Activated CD4-positive, alpha-beta memory T cell treated with anti-CD3 and anti-CD28 coated beads, Interleukin-2, amount 10 ng/mL, durations not matched to agents 7 days and 5 days (primary cell): ENCODE measurements at regions not wholly inside any gene's neighbourhood (a gene's known extent, or its start where the extent isn't known, plus 50 kb on each side); places are given as distances from the start of the nearest gene placed in this dataset.
"Not testable (repeated sequence)": the region's sequence is repeated elsewhere in the genome, so short reads cannot be mapped to it uniquely, and the experiment has no call there.

Experiments
- CTCF ChIA-PET: fragments of 350-600 bp; sonication (Branson Sonifier 250); formaldehyde crosslinking; loops from one replicate; lab custom pipeline; 2021; ENCODE audit warnings: antibody characterized with exemption, inconsistent platforms; lab: Charles Lee
- POLR2A ChIA-PET: fragments of 350-600 bp; sonication (Branson Sonifier 250); formaldehyde crosslinking; loops from one replicate; lab custom pipeline; 2021; ENCODE audit warnings: antibody characterized with exemption; lab: Charles Lee
- DNase-seq: peaks from one replicate; pipeline ENCODE4 v3.0.0-alpha.2; 2020
- H3K27ac Mint-ChIP-seq: one replicate; pipeline ENCODE4 v1.8.0; 2021; ENCODE audit warnings: mild to moderate bottlenecking, mixed read lengths
- H3K27me3 Mint-ChIP-seq: one replicate; pipeline ENCODE4 v1.8.0; 2021; ENCODE audit warnings: mixed read lengths
- H3K36me3 Mint-ChIP-seq: one replicate; pipeline ENCODE4 v1.8.0; 2021; ENCODE audit warnings: low read depth, mixed read lengths
- H3K4me1 Mint-ChIP-seq: one replicate; pipeline ENCODE4 v1.8.0; 2021; ENCODE audit warnings: mixed read lengths
- H3K4me3 Mint-ChIP-seq: one replicate; pipeline ENCODE4 v1.8.0; 2021; ENCODE audit warnings: mild to moderate bottlenecking, mixed read lengths
- H3K9me3 Mint-ChIP-seq: one replicate; pipeline ENCODE4 v1.8.0; 2021; ENCODE audit warnings: mixed read lengths

DNA sequence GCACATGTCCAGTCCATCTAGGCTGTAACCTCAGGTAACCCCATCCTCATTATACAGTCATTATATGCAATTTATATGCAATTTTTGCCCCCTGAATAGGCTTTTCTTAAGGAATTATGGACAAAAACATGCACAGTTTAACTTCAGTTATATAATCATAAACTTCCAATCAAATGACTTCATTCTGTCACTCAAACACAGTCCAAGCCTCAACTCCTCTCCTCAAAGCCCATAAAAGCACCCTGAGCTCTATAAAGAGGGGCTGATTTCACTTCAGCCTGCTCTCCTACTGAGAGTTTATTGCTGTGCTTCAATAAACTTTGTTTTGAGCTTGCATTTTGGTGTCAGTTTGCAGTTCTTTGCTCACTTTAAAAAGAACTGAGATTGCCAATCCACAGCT is 1805.5 kb downstream of the BRINP3 start:
- ChIA-PET CTCF (no interaction called here), POLR2A (no interaction called here)
- Mint-ChIP-seq H3K27ac (no peak overlapping the region), H3K27me3 (no peaks in the 10 kb centered on the region), H3K4me1 (no peaks in the 10 kb centered on the region), H3K9me3 (peaks cover 8% of the 10 kb centered on the region), H3K36me3 (no peaks in the 10 kb centered on the region), H3K4me3 (no peak overlapping the region)
- no peak for DNase-seq

- H3K27me3 Mint-ChIP-seq: no peaks in the 10 kb centered on the region
- no peaks in the 10 kb centered on the region for H3K36me3 Mint-ChIP-seq
- ChIA-PET CTCF (no interaction called here), POLR2A (no interaction called here)
- no peaks in the 10 kb centered on the region for H3K4me1 Mint-ChIP-seq
- no peak overlapping the region for H3K27ac Mint-ChIP-seq
- peaks cover 16% of the 10 kb centered on the region for H3K9me3 Mint-ChIP-seq
- no peak for DNase-seq
- no peak overlapping the region for H3K4me3 Mint-ChIP-seq
Observed at GRCh38 chr1:188689542-188689941, 1788.1 kb downstream of the BRINP3 start.

DNA sequence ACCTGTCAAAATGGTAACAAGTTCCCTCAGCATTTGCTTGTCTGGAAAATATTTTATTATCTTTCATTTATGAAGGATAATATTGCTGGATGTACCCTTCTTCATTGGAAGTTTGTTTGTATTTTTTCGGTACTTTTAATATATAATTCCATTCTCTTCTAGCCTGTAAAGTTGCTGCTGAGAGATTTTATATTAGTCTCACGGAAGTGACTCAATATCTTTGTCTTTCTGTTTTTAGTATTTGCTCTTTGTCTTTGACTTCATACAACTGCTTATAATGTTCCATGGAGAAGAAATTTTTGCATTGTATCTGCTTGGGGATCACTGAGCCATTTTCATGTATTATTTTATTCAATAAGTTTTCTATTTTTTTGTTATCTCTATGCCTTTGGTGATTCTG is 1777.5 kb downstream of the BRINP3 start:
- Mint-ChIP-seq H3K27me3 (no peaks in the 10 kb centered on the region), H3K27ac (no peak overlapping the region), H3K9me3 (peaks cover 12% of the 10 kb centered on the region), H3K36me3 (no peaks in the 10 kb centered on the region), H3K4me3 (no peak overlapping the region), H3K4me1 (no peaks in the 10 kb centered on the region)
- CTCF ChIA-PET: no interaction called here
- no peak for DNase-seq
- POLR2A ChIA-PET: no interaction called here

- Mint-ChIP-seq H3K9me3 (no peaks in the 10 kb centered on the region), H3K4me3 (no peak overlapping the region), H3K4me1 (no peaks in the 10 kb centered on the region), H3K27me3 (no peaks in the 10 kb centered on the region), H3K36me3 (no peaks in the 10 kb centered on the region), H3K27ac (no peak overlapping the region)
- ChIA-PET CTCF (no interaction called here), POLR2A (no interaction called here)
- no peak for DNase-seq
Observed at GRCh38 chr1:188706742-188707141, 1770.9 kb downstream of the BRINP3 start.

DNA sequence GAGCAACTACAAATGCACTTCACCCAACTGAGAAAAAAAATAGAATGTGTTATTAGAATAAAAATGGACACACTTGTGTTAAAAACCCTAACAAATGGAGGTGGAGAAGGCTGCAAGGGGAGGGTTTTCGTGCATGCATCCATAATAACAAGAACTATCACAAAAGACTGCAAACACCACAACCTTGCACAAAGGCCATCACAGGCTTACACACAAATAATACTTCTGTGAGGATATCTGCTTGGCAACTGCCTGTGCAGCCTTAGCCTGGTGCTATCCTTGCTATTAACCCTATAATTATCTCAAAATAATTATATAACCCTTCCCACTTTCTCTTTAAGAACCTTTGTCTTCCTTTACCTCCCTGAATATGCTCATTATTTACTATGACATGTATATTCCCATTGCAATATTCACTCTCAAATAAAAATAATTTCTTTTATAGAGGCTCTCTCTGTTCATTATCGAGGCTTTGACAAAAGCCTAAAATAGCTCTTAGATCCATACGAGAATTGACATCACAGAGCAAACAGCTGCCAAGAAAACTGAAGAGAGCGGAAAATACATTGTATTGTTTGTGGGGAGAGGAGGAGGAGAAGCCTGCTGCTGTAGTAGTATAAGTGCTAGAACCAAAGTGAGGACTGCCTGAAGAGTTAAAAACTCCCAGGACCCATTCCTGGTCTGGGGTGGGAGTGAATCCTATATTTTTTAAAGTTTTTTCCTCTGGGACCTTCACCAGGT is 1768.7 kb downstream of the BRINP3 start:
- Mint-ChIP-seq H3K4me1 (no peaks in the 10 kb centered on the region), H3K27me3 (no peaks in the 10 kb centered on the region), H3K9me3 (no peaks in the 10 kb centered on the region), H3K36me3 (no peaks in the 10 kb centered on the region), H3K4me3 (no peak overlapping the region), H3K27ac (no peak overlapping the region)
- ChIA-PET POLR2A (no interaction called here), CTCF (no interaction called here)
- DNase-seq: no peak

GRCh38 chr1:188715566-188715965 is 1762.1 kb downstream of the BRINP3 start:
- ChIA-PET CTCF (no interaction called here), POLR2A (no interaction called here)
- H3K9me3 Mint-ChIP-seq: peaks cover 3% of the 10 kb centered on the region
- no peaks in the 10 kb centered on the region for H3K36me3 Mint-ChIP-seq
- no peak overlapping the region for H3K4me3 Mint-ChIP-seq
- no peak for DNase-seq
- no peaks in the 10 kb centered on the region for H3K27me3 Mint-ChIP-seq
- H3K27ac Mint-ChIP-seq: no peak overlapping the region
- no peaks in the 10 kb centered on the region for H3K4me1 Mint-ChIP-seq

- POLR2A ChIA-PET: no interaction called here
- no peak for DNase-seq
- Mint-ChIP-seq H3K9me3 (peaks cover 3% of the 10 kb centered on the region), H3K27ac (no peak overlapping the region), H3K27me3 (no peaks in the 10 kb centered on the region), H3K4me1 (no peaks in the 10 kb centered on the region), H3K36me3 (no peaks in the 10 kb centered on the region), H3K4me3 (no peak overlapping the region)
- CTCF ChIA-PET: no interaction called here
Observed at GRCh38 chr1:188719735-188720134, 1757.9 kb downstream of the BRINP3 start.

DNA sequence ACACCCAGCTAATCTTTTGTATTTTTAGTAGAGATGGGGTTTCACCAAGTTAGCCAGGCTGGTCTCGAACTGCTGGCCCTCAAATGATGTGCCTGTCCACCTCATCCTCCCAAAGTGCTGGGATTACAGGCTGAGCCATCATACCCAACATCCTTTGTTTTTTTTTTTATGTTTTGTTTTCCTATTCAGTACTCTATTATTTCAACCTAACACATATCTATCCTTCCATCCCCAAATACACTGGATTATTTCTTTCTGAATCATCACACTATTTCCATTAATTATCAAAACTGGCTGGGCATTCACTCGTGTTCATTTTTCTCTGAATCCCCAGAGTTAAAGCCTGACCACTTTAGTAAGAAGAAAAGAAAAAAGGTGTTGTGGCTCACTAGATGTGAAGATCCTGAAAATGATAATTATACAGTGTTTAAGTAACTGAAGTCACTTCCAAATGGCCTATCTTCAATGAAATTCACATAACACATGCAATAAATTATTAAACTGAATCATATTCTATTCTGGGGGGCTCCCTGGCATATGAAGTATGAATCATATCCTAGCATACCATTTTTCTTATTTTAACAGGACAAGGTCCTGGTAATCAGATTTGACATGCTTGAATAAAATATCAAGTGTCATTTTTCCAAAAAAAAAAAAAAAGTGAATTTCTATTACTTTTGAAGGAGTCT is 1754.2 kb downstream of the BRINP3 start:
- ChIA-PET CTCF (no interaction called here), POLR2A (no interaction called here)
- DNase-seq: no peak
- no peak overlapping the region for H3K4me3 Mint-ChIP-seq
- H3K4me1 Mint-ChIP-seq: no peaks in the 10 kb centered on the region
- no peaks in the 10 kb centered on the region for H3K27me3 Mint-ChIP-seq
- no peaks in the 10 kb centered on the region for H3K9me3 Mint-ChIP-seq
- no peak overlapping the region for H3K27ac Mint-ChIP-seq
- no peaks in the 10 kb centered on the region for H3K36me3 Mint-ChIP-seq

DNA sequence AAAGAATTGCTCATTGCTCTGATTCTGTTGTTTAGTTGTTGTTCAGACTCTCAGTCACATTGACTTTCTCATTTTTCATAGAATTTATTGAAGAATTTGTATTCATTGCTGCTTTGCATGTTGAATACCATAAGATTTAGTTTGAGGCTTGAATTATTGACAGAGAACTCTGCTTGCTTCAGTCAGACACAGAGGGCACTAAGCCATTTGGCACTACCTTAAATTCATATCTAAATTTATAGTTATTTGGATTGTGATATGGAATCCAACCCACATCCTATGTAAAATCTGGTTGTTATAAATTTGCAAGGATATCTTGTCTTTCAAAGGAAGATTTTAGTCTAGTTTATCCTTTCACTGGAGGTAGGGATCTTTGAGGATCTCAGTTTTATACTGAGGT is 1748.6 kb downstream of the BRINP3 start:
- no peaks in the 10 kb centered on the region for H3K4me1 Mint-ChIP-seq

DNA sequence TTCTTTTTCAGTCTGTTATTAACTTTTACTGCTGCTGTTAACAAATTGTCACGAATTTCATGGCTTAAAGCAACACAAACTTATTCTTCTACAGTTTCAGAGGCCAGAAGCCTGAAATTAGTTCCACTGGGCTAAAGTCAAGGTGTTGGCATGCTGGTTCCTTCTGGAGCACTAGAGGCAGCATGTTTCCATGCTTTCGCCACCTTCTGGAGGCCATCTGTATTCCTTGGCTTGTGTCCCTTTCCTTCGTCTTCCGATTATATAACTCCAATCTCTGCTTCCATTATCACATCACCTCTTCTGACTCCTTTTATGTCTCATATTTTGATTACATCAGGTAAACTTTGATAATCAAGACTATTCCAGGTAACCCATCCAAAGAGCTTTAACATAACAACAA is 1742.1 kb downstream of the BRINP3 start:
- Mint-ChIP-seq H3K4me1 (no peaks in the 10 kb centered on the region), H3K27ac (no peak overlapping the region), H3K36me3 (no peaks in the 10 kb centered on the region), H3K9me3 (peaks cover 2% of the 10 kb centered on the region), H3K27me3 (no peaks in the 10 kb centered on the region), H3K4me3 (no peak overlapping the region)
- DNase-seq: no peak
- CTCF ChIA-PET: no interaction called here
- POLR2A ChIA-PET: no interaction called here

More for the DNA sequence above, 1748.6 kb downstream of the BRINP3 start:
- H3K36me3 Mint-ChIP-seq: no peaks in the 10 kb centered on the region
- no peak overlapping the region for H3K27ac Mint-ChIP-seq
- no peak overlapping the region for H3K4me3 Mint-ChIP-seq
- ChIA-PET CTCF (no interaction called here), POLR2A (no interaction called here)
- no peaks in the 10 kb centered on the region for H3K9me3 Mint-ChIP-seq
- no peaks in the 10 kb centered on the region for H3K27me3 Mint-ChIP-seq
- no peak for DNase-seq

- H3K4me1 Mint-ChIP-seq, H3K27ac Mint-ChIP-seq, DNase-seq, H3K4me3 Mint-ChIP-seq, CTCF ChIA-PET, H3K9me3 Mint-ChIP-seq, POLR2A ChIA-PET, H3K36me3 Mint-ChIP-seq, H3K27me3 Mint-ChIP-seq: not testable (repeated sequence)
Observed at GRCh38 chr1:188749275-188749674, 1728.4 kb downstream of the BRINP3 start.

- H3K4me1 Mint-ChIP-seq, DNase-seq, H3K9me3 Mint-ChIP-seq, H3K36me3 Mint-ChIP-seq, H3K4me3 Mint-ChIP-seq, H3K27me3 Mint-ChIP-seq, CTCF ChIA-PET, POLR2A ChIA-PET, H3K27ac Mint-ChIP-seq: not testable (repeated sequence)
Observed at GRCh38 chr1:188752027-188752426, 1725.6 kb downstream of the BRINP3 start.

DNA sequence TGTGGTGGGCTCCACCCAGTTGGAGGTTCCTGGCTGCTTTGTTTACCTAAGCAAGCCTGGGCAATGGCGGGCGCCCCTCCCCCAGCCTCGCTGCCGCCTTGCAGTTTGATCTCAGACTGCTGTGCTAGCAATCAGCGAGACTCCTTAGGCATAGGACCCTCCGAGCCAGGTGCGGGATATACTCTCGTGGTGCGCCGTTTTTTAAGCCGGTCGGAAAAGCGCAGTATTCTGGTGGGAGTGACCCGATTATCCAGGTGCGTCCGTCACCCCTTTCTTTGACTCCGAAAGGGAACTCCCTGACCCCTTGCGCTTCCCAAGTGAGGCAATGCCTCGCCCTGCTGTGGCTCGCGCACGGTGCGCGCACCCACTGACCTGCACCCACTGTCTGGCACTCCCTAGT is 1719.9 kb downstream of the BRINP3 start:
- CTCF ChIA-PET, POLR2A ChIA-PET, H3K36me3 Mint-ChIP-seq, H3K9me3 Mint-ChIP-seq, H3K27ac Mint-ChIP-seq, H3K4me3 Mint-ChIP-seq, H3K27me3 Mint-ChIP-seq, H3K4me1 Mint-ChIP-seq, DNase-seq: not testable (repeated sequence)

- H3K27ac Mint-ChIP-seq: no peak overlapping the region
- H3K27me3 Mint-ChIP-seq: no peaks in the 10 kb centered on the region
- H3K36me3 Mint-ChIP-seq: no peaks in the 10 kb centered on the region
- DNase-seq: no peak
- ChIA-PET CTCF (no interaction called here), POLR2A (no interaction called here)
- no peaks in the 10 kb centered on the region for H3K9me3 Mint-ChIP-seq
- no peaks in the 10 kb centered on the region for H3K4me1 Mint-ChIP-seq
- H3K4me3 Mint-ChIP-seq: no peak overlapping the region
Observed at GRCh38 chr1:188761226-188761625, 1716.4 kb downstream of the BRINP3 start.
